BE2C (cell line): ENCODE measurements at regions not wholly inside any gene's neighbourhood (a gene's known extent, or its start where the extent isn't known, plus 50 kb on each side); places are given as distances from the start of the nearest gene placed in this dataset.

Experiments used
- DNase-seq: peaks from one replicate; pipeline ENCODE4 v3.0.0-alpha.2; 2020
- H3K27me3 ChIP-seq: fragments of 250-450 bp; sonication (Bioruptor Pico); 2 replicates; pipeline ENCODE4 v1.5.1; 2020; ENCODE audit warnings: mild to moderate bottlenecking
- H3K36me3 ChIP-seq: fragments of 250-450 bp; sonication (Bioruptor Pico); 2 replicates; pipeline ENCODE4 v1.5.1; 2020; ENCODE audit warnings: mild to moderate bottlenecking
- H3K4me1 ChIP-seq: fragments of 250-450 bp; sonication (Bioruptor Pico); 2 replicates; pipeline ENCODE4 v1.5.1; 2020
- H3K4me3 ChIP-seq: 2 replicates; pipeline ENCODE4 v1.5.1; 2011; ENCODE audit warnings: low read depth, low read length
- H3K9me3 ChIP-seq: fragments of 250-450 bp; sonication (Bioruptor Pico); 2 replicates; pipeline ENCODE4 v1.5.1; 2020
- CTCF ChIP-seq: IDR thresholded peaks from 2 replicates; pipeline ENCODE4 v1.5.1; 2012; ENCODE audit warnings: mild to moderate bottlenecking, low read depth, low read length

- TF ChIP-seq CTCF = no peak
- H3K9me3 ChIP-seq = no peaks in the 10 kb centered on the region
- no peaks in the 10 kb centered on the region for H3K4me1 ChIP-seq
- H3K27me3 ChIP-seq = no peaks in the 10 kb centered on the region
- no peak for DNase-seq
- no peaks in the 10 kb centered on the region for H3K36me3 ChIP-seq
- peak overlapping the region; percentile 41 for H3K4me3 ChIP-seq
These were observed 260.9 kb upstream of the ATP5MC3 start for GRCh38 chr2:175442441-175442840.

- no peaks in the 10 kb centered on the region for H3K36me3 ChIP-seq
- H3K4me1 ChIP-seq = no peaks in the 10 kb centered on the region
- no peak for DNase-seq
- H3K9me3 ChIP-seq = no peaks in the 10 kb centered on the region
- no peaks in the 10 kb centered on the region for H3K27me3 ChIP-seq
- TF ChIP-seq CTCF = no peak
- H3K4me3 ChIP-seq = no peak overlapping the region; the same call in 1 of the 2 replicates
These were observed 259.8 kb upstream of the ATP5MC3 start for GRCh38 chr2:175441181-175441761.

GRCh38 chr2:175439416-175439815 lies 257.9 kb upstream of the ATP5MC3 start:
- TF ChIP-seq CTCF = peak; percentile 50
- no peaks in the 10 kb centered on the region for H3K36me3 ChIP-seq
- H3K9me3 ChIP-seq = no peaks in the 10 kb centered on the region
- H3K4me3 ChIP-seq = no peak overlapping the region
- peak; percentile 41 for DNase-seq
- H3K4me1 ChIP-seq = no peaks in the 10 kb centered on the region
- H3K27me3 ChIP-seq = no peaks in the 10 kb centered on the region

- Histone ChIP-seq H3K9me3 (no peaks in the 10 kb centered on the region), H3K4me1 (no peaks in the 10 kb centered on the region), H3K27me3 (no peaks in the 10 kb centered on the region), H3K4me3 (no peak overlapping the region), H3K36me3 (no peaks in the 10 kb centered on the region)
- no peak for DNase-seq
- no peak for TF ChIP-seq CTCF
These were observed 255.7 kb upstream of the ATP5MC3 start for GRCh38 chr2:175437167-175437566.

- no peaks in the 10 kb centered on the region for H3K9me3 ChIP-seq
- H3K4me3 ChIP-seq = no peak overlapping the region
- DNase-seq = no peak
- no peaks in the 10 kb centered on the region for H3K27me3 ChIP-seq
- no peaks in the 10 kb centered on the region for H3K4me1 ChIP-seq
- no peak for TF ChIP-seq CTCF
- no peaks in the 10 kb centered on the region for H3K36me3 ChIP-seq
These were observed 254.6 kb upstream of the ATP5MC3 start for GRCh38 chr2:175436076-175436475.

GRCh38 chr2:175435012-175435411 lies 253.5 kb upstream of the ATP5MC3 start:
- Histone ChIP-seq H3K9me3 (no peaks in the 10 kb centered on the region), H3K36me3 (no peaks in the 10 kb centered on the region), H3K4me1 (no peaks in the 10 kb centered on the region), H3K27me3 (no peaks in the 10 kb centered on the region), H3K4me3 (no peak overlapping the region)
- no peak for DNase-seq
- no peak for TF ChIP-seq CTCF
